Neural progenitor cell (in vitro differentiated cells): ENCODE measurements at regions not wholly inside any gene's neighbourhood (a gene's known extent, or its start where the extent isn't known, plus 50 kb on each side); places are given as distances from the start of the nearest gene placed in this dataset.

ENCODE experiments used
- DNase-seq: peaks from one replicate; pipeline ENCODE4 v3.0.0-alpha.2; 2016; ENCODE audit warnings: low spot score
- H2AFZ ChIP-seq: fragments of 200-600 bp; sonication (generic); replicated peaks from 2 replicates; pipeline ENCODE4 v1.6.1; 2016; ENCODE audit warnings: antibody characterized with exemption
- H3F3A ChIP-seq: fragments of 200-600 bp; sonication (generic); 2 replicates; pipeline ENCODE4 v1.6.1; 2016; ENCODE audit warnings: antibody characterized with exemption, low read depth
- H3K27ac ChIP-seq: fragments of 200-600 bp; sonication (generic); 2 replicates; pipeline ENCODE4 v1.5.1; 2016; ENCODE audit warnings: mild to moderate bottlenecking
- H3K27me3 ChIP-seq: fragments of 200-600 bp; sonication (generic); 2 replicates; pipeline ENCODE4 v1.6.1; 2016; ENCODE audit warnings: mild to moderate bottlenecking, moderate library complexity
- H3K36me3 ChIP-seq: fragments of 200-600 bp; sonication (generic); 2 replicates; pipeline ENCODE4 v1.5.1; 2016
- H3K4me1 ChIP-seq: fragments of 200-600 bp; sonication (generic); 2 replicates; pipeline ENCODE4 v1.6.1; 2016; ENCODE audit warnings: mixed run types
- H3K4me2 ChIP-seq: fragments of 200-600 bp; sonication (generic); 2 replicates; pipeline ENCODE4 v1.6.1; 2016
- H3K4me3 ChIP-seq: fragments of 200-600 bp; sonication (generic); 2 replicates; pipeline ENCODE4 v1.5.1; 2016
- H3K79me2 ChIP-seq: fragments of 200-600 bp; sonication (generic); 2 replicates; pipeline ENCODE4 v1.6.1; 2016; ENCODE audit warnings: low read depth
- H3K9ac ChIP-seq: fragments of 200-600 bp; sonication (generic); 2 replicates; pipeline ENCODE4 v1.6.1; 2016
- H3K9me3 ChIP-seq: fragments of 200-600 bp; sonication (generic); 2 replicates; pipeline ENCODE4 v1.5.1; 2016; ENCODE audit warnings: low read depth
- H4K20me1 ChIP-seq: fragments of 200-600 bp; sonication (generic); 2 replicates; pipeline ENCODE4 v1.6.1; 2016; ENCODE audit warnings: low read depth
- H3K27ac Mint-ChIP-seq: 3 replicates; pipeline ENCODE4 v1.8.0; 2021; ENCODE audit warnings: mixed read lengths
- H3K27me3 Mint-ChIP-seq: 2 replicates; pipeline ENCODE4 v1.8.0; 2022; ENCODE audit warnings: low read depth, mild to moderate bottlenecking, inconsistent platforms, moderate library complexity, mixed read lengths; ENCODE audit not compliant: insufficient read depth
- H3K36me3 Mint-ChIP-seq: 3 replicates; pipeline ENCODE4 v1.8.0; 2021; ENCODE audit warnings: mixed read lengths
- H3K4me1 Mint-ChIP-seq: 3 replicates; pipeline ENCODE4 v1.8.0; 2021; ENCODE audit warnings: mixed read lengths
- H3K4me3 Mint-ChIP-seq: 3 replicates; pipeline ENCODE4 v1.8.0; 2021; ENCODE audit warnings: mild to moderate bottlenecking, moderate library complexity, mixed read lengths
- H3K9me3 Mint-ChIP-seq: 3 replicates; pipeline ENCODE4 v1.8.0; 2020; ENCODE audit warnings: mixed read lengths
- EZH2 ChIP-seq: fragments of 200-600 bp; sonication (generic); IDR thresholded peaks from 2 replicates; pipeline ENCODE4 v1.6.1; 2017; ENCODE audit warnings: antibody characterized with exemption, mild to moderate bottlenecking, moderate library complexity
- EZH2phosphoT487 ChIP-seq: fragments of 200-600 bp; sonication (generic); IDR thresholded peaks from 2 replicates; pipeline ENCODE4 v1.6.1; 2017; ENCODE audit warnings: antibody characterized with exemption
- TF ChIP-seq, protein P1 (sequence below): fragments of 200-600 bp; sonication (generic); IDR thresholded peaks from 2 replicates; pipeline ENCODE4 v1.5.1; 2017; ENCODE audit warnings: antibody characterized with exemption, mild to moderate bottlenecking

- Histone ChIP-seq H3K4me3 (no peak overlapping the region), H3K9ac (no peak overlapping the region), H3K4me2 (no peak overlapping the region), H3K27me3 (no peaks in the 10 kb centered on the region), H3K9me3 (no peaks in the 10 kb centered on the region), H3K27ac (no peak overlapping the region), H3K79me2 (no peaks in the 10 kb centered on the region), H2AFZ (no peak overlapping the region), H4K20me1 (no peaks in the 10 kb centered on the region), H3K36me3 (no peaks in the 10 kb centered on the region), H3K4me1 (peaks cover 5% of the 10 kb centered on the region), H3F3A (no peaks in the 10 kb centered on the region)
- no peak for TF ChIP-seq EZH2
- TF ChIP-seq, protein P1, sequence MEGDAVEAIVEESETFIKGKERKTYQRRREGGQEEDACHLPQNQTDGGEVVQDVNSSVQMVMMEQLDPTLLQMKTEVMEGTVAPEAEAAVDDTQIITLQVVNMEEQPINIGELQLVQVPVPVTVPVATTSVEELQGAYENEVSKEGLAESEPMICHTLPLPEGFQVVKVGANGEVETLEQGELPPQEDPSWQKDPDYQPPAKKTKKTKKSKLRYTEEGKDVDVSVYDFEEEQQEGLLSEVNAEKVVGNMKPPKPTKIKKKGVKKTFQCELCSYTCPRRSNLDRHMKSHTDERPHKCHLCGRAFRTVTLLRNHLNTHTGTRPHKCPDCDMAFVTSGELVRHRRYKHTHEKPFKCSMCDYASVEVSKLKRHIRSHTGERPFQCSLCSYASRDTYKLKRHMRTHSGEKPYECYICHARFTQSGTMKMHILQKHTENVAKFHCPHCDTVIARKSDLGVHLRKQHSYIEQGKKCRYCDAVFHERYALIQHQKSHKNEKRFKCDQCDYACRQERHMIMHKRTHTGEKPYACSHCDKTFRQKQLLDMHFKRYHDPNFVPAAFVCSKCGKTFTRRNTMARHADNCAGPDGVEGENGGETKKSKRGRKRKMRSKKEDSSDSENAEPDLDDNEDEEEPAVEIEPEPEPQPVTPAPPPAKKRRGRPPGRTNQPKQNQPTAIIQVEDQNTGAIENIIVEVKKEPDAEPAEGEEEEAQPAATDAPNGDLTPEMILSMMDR, result no peak
- peaks cover 11% of the 10 kb centered on the region for H3K27me3 Mint-ChIP-seq
- H3K9me3 Mint-ChIP-seq, result no peaks in the 10 kb centered on the region
- H3K4me3 Mint-ChIP-seq, result no peak overlapping the region
- DNase-seq, result no peak
- no peaks in the 10 kb centered on the region for H3K36me3 Mint-ChIP-seq
- peaks cover 7% of the 10 kb centered on the region for H3K4me1 Mint-ChIP-seq
- H3K27ac Mint-ChIP-seq, result no peak overlapping the region
These were observed 631.6 kb downstream of the BRD1 start for GRCh38 chr22:49196046-49196511.

DNA sequence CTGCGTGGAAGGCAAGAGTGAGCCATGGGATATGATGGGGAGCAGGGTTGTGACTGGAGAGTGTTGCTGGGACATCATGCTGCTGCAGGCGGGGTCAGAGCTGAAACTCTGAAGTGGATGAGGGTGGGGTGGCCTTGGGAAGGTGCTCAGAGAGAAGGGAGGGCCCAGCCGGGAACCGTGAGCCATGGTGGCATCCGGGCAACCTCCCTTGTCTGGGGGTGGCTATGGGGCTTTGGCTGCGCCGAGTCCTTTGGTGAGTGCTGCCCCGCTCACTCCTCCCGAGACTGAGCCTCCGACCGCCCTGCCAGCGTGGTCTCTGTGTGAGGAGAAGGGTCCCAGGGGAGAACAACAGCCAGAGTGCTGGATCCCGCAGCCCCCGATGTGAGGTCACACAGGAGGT lies 632.0 kb downstream of the BRD1 start:
- Mint-ChIP-seq H3K27me3 (peaks cover 11% of the 10 kb centered on the region), H3K4me3 (no peak overlapping the region), H3K36me3 (no peaks in the 10 kb centered on the region), H3K9me3 (no peaks in the 10 kb centered on the region), H3K27ac (no peak overlapping the region), H3K4me1 (peaks cover 7% of the 10 kb centered on the region)
- H3K4me2 ChIP-seq, result no peak overlapping the region
- no peaks in the 10 kb centered on the region for H3K27me3 ChIP-seq
- no peak overlapping the region for H3K9ac ChIP-seq
- H3K4me3 ChIP-seq, result no peak overlapping the region
- no peak overlapping the region for H3K27ac ChIP-seq
- peaks cover 5% of the 10 kb centered on the region for H3K4me1 ChIP-seq
- H3K9me3 ChIP-seq, result no peaks in the 10 kb centered on the region
- DNase-seq, result no peak
- H4K20me1 ChIP-seq, result no peaks in the 10 kb centered on the region
- H2AFZ ChIP-seq, result no peak overlapping the region
- no peak for TF ChIP-seq EZH2
- TF ChIP-seq EZH2phosphoT487, result no peak
- no peaks in the 10 kb centered on the region for H3K79me2 ChIP-seq
- H3K36me3 ChIP-seq, result no peaks in the 10 kb centered on the region
- H3F3A ChIP-seq, result no peaks in the 10 kb centered on the region

- H3K4me1 ChIP-seq, result peaks cover 5% of the 10 kb centered on the region
- H3F3A ChIP-seq, result no peaks in the 10 kb centered on the region
- H3K27me3 ChIP-seq, result no peaks in the 10 kb centered on the region
- H3K27me3 Mint-ChIP-seq, result peaks cover 6% of the 10 kb centered on the region
- no peak overlapping the region for H3K9ac ChIP-seq
- H2AFZ ChIP-seq, result no peak overlapping the region
- TF ChIP-seq EZH2phosphoT487 (no peak), EZH2 (no peak)
- TF ChIP-seq, protein P1, result no peak
- no peak overlapping the region for H3K4me2 ChIP-seq
- no peaks in the 10 kb centered on the region for H3K9me3 ChIP-seq
- no peaks in the 10 kb centered on the region for H3K79me2 ChIP-seq
- no peaks in the 10 kb centered on the region for H3K36me3 ChIP-seq
- H4K20me1 ChIP-seq, result no peaks in the 10 kb centered on the region
- DNase-seq, result no peak
- H3K27ac Mint-ChIP-seq, result no peak overlapping the region
- H3K27ac ChIP-seq, result no peak overlapping the region
- H3K4me3 Mint-ChIP-seq, result no peak overlapping the region
- H3K4me3 ChIP-seq, result no peak overlapping the region
- H3K36me3 Mint-ChIP-seq, result no peaks in the 10 kb centered on the region
- H3K9me3 Mint-ChIP-seq, result peaks cover 4% of the 10 kb centered on the region
- H3K4me1 Mint-ChIP-seq, result peaks cover 7% of the 10 kb centered on the region
These were observed 633.7 kb downstream of the BRD1 start for GRCh38 chr22:49193901-49194465.

GRCh38 chr22:49193348-49193747 lies 634.3 kb downstream of the BRD1 start:
- Histone ChIP-seq H3K9ac (no peak overlapping the region), H3F3A (no peaks in the 10 kb centered on the region), H3K4me3 (no peak overlapping the region), H3K27me3 (no peaks in the 10 kb centered on the region), H4K20me1 (no peaks in the 10 kb centered on the region), H3K9me3 (no peaks in the 10 kb centered on the region), H3K79me2 (no peaks in the 10 kb centered on the region), H3K27ac (no peak overlapping the region), H3K36me3 (no peaks in the 10 kb centered on the region), H3K4me1 (peaks cover 5% of the 10 kb centered on the region), H2AFZ (no peak overlapping the region), H3K4me2 (no peak overlapping the region)
- peaks cover 7% of the 10 kb centered on the region for H3K4me1 Mint-ChIP-seq
- no peak for TF ChIP-seq EZH2phosphoT487
- DNase-seq, result no peak
- peaks cover 6% of the 10 kb centered on the region for H3K27me3 Mint-ChIP-seq
- no peak overlapping the region for H3K27ac Mint-ChIP-seq
- no peaks in the 10 kb centered on the region for H3K36me3 Mint-ChIP-seq
- H3K4me3 Mint-ChIP-seq, result no peak overlapping the region
- H3K9me3 Mint-ChIP-seq, result peaks cover 11% of the 10 kb centered on the region
